OCI-LY7 (cell line): ENCODE measurements at regions not wholly inside any gene's neighbourhood (a gene's known extent, or its start where the extent isn't known, plus 50 kb on each side); places are given as distances from the start of the nearest gene placed in this dataset.

Source experiments
- CTCF ChIP-seq: fragments of 200-600 bp; sonication (generic); conservative IDR thresholded peaks from 2 replicates; pipeline ENCODE4 v1.5.1; 2014; ENCODE audit warnings: mild to moderate bottlenecking, antibody characterized with exemption, low read length, moderate library complexity, mixed read lengths
- EZH2phosphoT487 ChIP-seq: fragments of 200-600 bp; sonication (generic); IDR thresholded peaks from 2 replicates; pipeline ENCODE4 v1.6.1; 2018; ENCODE audit warnings: low read depth, borderline replicate concordance, mild to moderate bottlenecking, mixed run types, antibody characterized with exemption, low read length, moderate library complexity, mixed read lengths

GRCh38 chr11:109086931-109087330 lies 335.1 kb upstream of the C11orf87 start:
- TF ChIP-seq CTCF (no peak), EZH2phosphoT487 (no peak)
